ENCODE measurements at regions not wholly inside any gene's neighbourhood (a gene's known extent, or its start where the extent isn't known, plus 50 kb on each side); places are given as distances from the start of the nearest gene placed in this dataset.

DNA sequence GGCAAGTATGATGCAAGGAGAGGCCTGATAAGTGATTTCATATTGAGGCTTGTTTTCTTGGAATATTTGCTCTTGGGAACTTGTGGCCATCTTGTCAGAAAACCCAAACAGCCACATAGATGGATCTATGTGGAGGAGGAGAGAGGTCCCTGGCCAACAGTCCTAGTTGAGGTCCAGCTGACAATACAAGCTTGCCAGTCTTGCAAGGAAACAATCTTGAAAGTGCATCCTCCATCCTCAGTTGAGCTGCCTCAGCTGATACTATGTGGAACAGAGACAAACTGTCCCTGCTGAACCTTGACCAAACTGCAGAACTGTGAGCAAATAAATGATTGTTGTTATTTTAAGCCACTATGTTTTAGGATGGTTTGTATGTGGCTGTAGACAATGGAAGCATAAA, 146.4 kb downstream of the TMX1 start:
- H2AFZ ChIP-seq (ENCODE audit: low read depth): no peak overlapping the region
- H3K4me3 ChIP-seq (ENCODE audit: low read depth in 2 of 2, low read length in 1 of 2): no peak overlapping the region
- H3K9me3 ChIP-seq: no peaks in the 10 kb centered on the region
- H4K20me1 ChIP-seq (ENCODE audit: insufficient read depth): no peaks in the 10 kb centered on the region
- no peaks in the 10 kb centered on the region for H3K27me3 ChIP-seq (ENCODE audit: insufficient read depth)
- no peak overlapping the region for H3K9ac ChIP-seq
- no peaks in the 10 kb centered on the region for H3K9me2 ChIP-seq
- H3K36me3 ChIP-seq (replicated peaks in 1 of 2; ENCODE audit: control insufficient read depth in 1 of 2, insufficient read depth in 2 of 2, low read length in 1 of 2): no peaks in the 10 kb centered on the region
- POLR2A ChIA-PET: no interaction called here
- no peaks in the 10 kb centered on the region; a peak in 1 of 4 replicates for H3K4me1 ChIP-seq (ENCODE audit: control insufficient read depth in 1 of 2, insufficient read depth in 2 of 2, low read depth in 1 of 2, low read length in 1 of 2)
- H3F3A ChIP-seq (replicated peaks; ENCODE audit: insufficient read depth): no peaks in the 10 kb centered on the region
- CTCF ChIA-PET: interaction anchor here (0.8 to 1.5 kb wide), 3 partner anchors 16 to 394 kb away, joined by 3 read pairs; no protein-coding TSS in a partner anchor
- H3K27ac ChIP-seq (ENCODE audit: low read depth in 2 of 2, low read length in 1 of 2): no peak overlapping the region
- no peak for DNase-seq
- TF ChIP-seq EP300 (IDR thresholded peaks at IDR 0.05; ENCODE audit: borderline replicate concordance in 1 of 2, low read depth in 1 of 2, low read length in 1 of 2): no peak
- TF ChIP-seq, protein P1, sequence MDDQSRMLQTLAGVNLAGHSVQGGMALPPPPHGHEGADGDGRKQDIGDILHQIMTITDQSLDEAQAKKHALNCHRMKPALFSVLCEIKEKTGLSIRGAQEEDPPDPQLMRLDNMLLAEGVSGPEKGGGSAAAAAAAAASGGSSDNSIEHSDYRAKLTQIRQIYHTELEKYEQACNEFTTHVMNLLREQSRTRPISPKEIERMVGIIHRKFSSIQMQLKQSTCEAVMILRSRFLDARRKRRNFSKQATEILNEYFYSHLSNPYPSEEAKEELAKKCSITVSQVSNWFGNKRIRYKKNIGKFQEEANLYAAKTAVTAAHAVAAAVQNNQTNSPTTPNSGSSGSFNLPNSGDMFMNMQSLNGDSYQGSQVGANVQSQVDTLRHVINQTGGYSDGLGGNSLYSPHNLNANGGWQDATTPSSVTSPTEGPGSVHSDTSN (IDR thresholded peaks at IDR 0.05): no peak
- no peak for TF ChIP-seq SIN3A (IDR thresholded peaks at IDR 0.05; ENCODE audit: borderline replicate concordance, low read depth, low read length)
- TF ChIP-seq, protein P2, sequence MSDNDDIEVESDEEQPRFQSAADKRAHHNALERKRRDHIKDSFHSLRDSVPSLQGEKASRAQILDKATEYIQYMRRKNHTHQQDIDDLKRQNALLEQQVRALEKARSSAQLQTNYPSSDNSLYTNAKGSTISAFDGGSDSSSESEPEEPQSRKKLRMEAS (IDR thresholded peaks at IDR 0.05; ENCODE audit: low read depth): no peak
- no peak for TF ChIP-seq MEF2A (IDR thresholded peaks at IDR 0.05; ENCODE audit: borderline replicate concordance, low read depth)
- no peak for TF ChIP-seq RAD21 (IDR thresholded peaks at IDR 0.05; ENCODE audit: low read length)
- TF ChIP-seq, protein P3, sequence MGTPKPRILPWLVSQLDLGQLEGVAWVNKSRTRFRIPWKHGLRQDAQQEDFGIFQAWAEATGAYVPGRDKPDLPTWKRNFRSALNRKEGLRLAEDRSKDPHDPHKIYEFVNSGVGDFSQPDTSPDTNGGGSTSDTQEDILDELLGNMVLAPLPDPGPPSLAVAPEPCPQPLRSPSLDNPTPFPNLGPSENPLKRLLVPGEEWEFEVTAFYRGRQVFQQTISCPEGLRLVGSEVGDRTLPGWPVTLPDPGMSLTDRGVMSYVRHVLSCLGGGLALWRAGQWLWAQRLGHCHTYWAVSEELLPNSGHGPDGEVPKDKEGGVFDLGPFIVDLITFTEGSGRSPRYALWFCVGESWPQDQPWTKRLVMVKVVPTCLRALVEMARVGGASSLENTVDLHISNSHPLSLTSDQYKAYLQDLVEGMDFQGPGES (IDR thresholded peaks at IDR 0.05; ENCODE audit: low read depth, low read length): no peak
- no peak for TF ChIP-seq POLR2AphosphoS5 (IDR thresholded peaks at IDR 0.05; ENCODE audit: low read depth, low read length)
- no peak for TF ChIP-seq YY1 (IDR thresholded peaks at IDR 0.05; ENCODE audit: low read depth)
- TF ChIP-seq RXRA (IDR thresholded peaks at IDR 0.05; ENCODE audit: borderline replicate concordance, low read depth): no peak
- TF ChIP-seq, protein P4, sequence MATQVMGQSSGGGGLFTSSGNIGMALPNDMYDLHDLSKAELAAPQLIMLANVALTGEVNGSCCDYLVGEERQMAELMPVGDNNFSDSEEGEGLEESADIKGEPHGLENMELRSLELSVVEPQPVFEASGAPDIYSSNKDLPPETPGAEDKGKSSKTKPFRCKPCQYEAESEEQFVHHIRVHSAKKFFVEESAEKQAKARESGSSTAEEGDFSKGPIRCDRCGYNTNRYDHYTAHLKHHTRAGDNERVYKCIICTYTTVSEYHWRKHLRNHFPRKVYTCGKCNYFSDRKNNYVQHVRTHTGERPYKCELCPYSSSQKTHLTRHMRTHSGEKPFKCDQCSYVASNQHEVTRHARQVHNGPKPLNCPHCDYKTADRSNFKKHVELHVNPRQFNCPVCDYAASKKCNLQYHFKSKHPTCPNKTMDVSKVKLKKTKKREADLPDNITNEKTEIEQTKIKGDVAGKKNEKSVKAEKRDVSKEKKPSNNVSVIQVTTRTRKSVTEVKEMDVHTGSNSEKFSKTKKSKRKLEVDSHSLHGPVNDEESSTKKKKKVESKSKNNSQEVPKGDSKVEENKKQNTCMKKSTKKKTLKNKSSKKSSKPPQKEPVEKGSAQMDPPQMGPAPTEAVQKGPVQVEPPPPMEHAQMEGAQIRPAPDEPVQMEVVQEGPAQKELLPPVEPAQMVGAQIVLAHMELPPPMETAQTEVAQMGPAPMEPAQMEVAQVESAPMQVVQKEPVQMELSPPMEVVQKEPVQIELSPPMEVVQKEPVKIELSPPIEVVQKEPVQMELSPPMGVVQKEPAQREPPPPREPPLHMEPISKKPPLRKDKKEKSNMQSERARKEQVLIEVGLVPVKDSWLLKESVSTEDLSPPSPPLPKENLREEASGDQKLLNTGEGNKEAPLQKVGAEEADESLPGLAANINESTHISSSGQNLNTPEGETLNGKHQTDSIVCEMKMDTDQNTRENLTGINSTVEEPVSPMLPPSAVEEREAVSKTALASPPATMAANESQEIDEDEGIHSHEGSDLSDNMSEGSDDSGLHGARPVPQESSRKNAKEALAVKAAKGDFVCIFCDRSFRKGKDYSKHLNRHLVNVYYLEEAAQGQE (IDR thresholded peaks at IDR 0.05; ENCODE audit: low read depth, low read length): no peak
- H3K79me2 ChIP-seq (ENCODE audit: insufficient read depth): no peaks in the 10 kb centered on the region
- no peak overlapping the region for H3K4me2 ChIP-seq

All from SK-N-SH (cell line).